T-helper 2 cell treated with Interferon-gamma antibody and Interleukin-4, amounts not matched to agents 5 μg/mL and 100 μg/mL, for 36 hours (primary cell): ENCODE measurements at regions not wholly inside any gene's neighbourhood (a gene's known extent, or its start where the extent isn't known, plus 50 kb on each side); places are given as distances from the start of the nearest gene placed in this dataset.

ENCODE experiments used
- DNase-seq: peaks from one replicate; pipeline ENCODE4 v3.0.0; 2021; ENCODE audit warnings: low spot score
- H3K27ac Mint-ChIP-seq: one replicate; pipeline ENCODE4 v1.8.0; 2021; ENCODE audit warnings: mild to moderate bottlenecking, mixed read lengths
- H3K27me3 Mint-ChIP-seq: one replicate; pipeline ENCODE4 v1.8.0; 2021; ENCODE audit warnings: low read depth, mixed read lengths
- H3K36me3 Mint-ChIP-seq: one replicate; pipeline ENCODE4 v1.8.0; 2021; ENCODE audit warnings: low read depth, mixed read lengths
- H3K4me1 Mint-ChIP-seq: one replicate; pipeline ENCODE4 v1.8.0; 2021; ENCODE audit warnings: low read depth, mixed read lengths
- H3K4me3 Mint-ChIP-seq: one replicate; pipeline ENCODE4 v1.8.0; 2022; ENCODE audit warnings: mild to moderate bottlenecking, moderate library complexity, mixed read lengths
- H3K9me3 Mint-ChIP-seq: one replicate; pipeline ENCODE4 v1.8.0; 2021; ENCODE audit warnings: mixed read lengths

DNA sequence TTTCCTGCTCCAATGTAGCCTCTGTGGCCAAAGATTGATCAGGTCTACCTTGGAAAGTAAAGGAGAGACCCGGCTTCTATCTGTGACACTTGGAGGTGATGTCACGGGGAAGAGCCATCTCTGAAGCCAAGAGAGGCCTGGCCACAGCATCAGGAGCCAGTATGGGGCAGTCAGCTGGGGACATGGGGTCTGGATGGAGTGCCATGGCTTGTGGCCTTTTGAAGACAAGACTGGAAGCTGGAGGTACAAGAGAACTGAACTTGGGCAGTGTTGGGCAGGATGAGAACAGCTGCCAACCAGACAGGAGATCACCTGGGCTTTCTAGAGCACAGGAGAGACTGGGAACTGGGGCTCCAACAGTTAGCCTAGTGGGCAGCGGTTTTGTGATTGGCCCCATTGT is 190.7 kb downstream of the TENT4A start:
- no peaks in the 10 kb centered on the region for H3K4me1 Mint-ChIP-seq
- no peak overlapping the region for H3K27ac Mint-ChIP-seq
- no peaks in the 10 kb centered on the region for H3K27me3 Mint-ChIP-seq
- no peaks in the 10 kb centered on the region for H3K9me3 Mint-ChIP-seq
- DNase-seq: no peak
- no peaks in the 10 kb centered on the region for H3K36me3 Mint-ChIP-seq
- H3K4me3 Mint-ChIP-seq: no peak overlapping the region

DNA sequence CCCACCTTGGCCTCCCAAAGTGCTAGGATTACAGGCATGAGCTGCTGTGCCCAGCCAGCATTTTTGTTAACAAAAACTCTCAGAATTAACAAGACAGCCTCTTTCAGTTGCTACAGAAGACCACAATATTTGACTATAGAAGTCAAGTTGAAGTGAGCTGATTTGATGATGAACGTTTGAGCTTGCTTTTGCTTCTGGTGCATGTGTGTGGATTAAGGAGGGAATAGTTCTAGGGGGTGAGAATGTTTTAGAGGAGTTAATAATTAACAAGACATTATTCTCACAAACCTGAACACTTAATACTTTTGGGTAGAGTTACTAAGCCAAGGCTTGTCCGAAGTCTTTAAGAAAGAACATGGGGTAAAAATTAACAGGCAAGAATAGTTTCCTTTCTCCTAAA is 191.6 kb downstream of the TENT4A start:
- no peak overlapping the region for H3K27ac Mint-ChIP-seq
- H3K4me3 Mint-ChIP-seq: no peak overlapping the region
- no peak for DNase-seq
- H3K36me3 Mint-ChIP-seq: no peaks in the 10 kb centered on the region
- no peaks in the 10 kb centered on the region for H3K9me3 Mint-ChIP-seq
- no peaks in the 10 kb centered on the region for H3K27me3 Mint-ChIP-seq
- H3K4me1 Mint-ChIP-seq: no peaks in the 10 kb centered on the region

DNA sequence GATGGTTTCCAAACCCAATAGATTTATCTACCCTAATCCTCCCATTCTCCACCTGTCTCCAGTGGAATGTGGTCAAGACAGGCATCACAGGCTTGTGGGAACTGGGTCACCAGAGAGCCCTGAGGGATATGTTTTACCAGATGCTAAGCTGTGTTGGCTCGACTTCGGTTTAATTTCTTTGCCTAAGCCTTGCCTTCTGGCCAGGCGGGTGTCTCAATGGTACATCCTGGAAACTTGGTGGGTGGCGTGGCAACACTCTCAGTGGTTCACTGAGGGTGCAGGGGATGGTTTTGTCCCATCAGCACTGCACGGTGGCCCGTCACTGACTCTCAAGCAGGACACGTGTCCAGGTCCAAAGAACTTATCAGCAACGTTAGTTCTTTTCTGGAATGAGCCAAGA is 192.2 kb downstream of the TENT4A start:
- DNase-seq: no peak
- Mint-ChIP-seq H3K4me3 (no peak overlapping the region), H3K36me3 (no peaks in the 10 kb centered on the region), H3K27ac (no peak overlapping the region), H3K27me3 (no peaks in the 10 kb centered on the region), H3K4me1 (no peaks in the 10 kb centered on the region), H3K9me3 (no peaks in the 10 kb centered on the region)

DNA sequence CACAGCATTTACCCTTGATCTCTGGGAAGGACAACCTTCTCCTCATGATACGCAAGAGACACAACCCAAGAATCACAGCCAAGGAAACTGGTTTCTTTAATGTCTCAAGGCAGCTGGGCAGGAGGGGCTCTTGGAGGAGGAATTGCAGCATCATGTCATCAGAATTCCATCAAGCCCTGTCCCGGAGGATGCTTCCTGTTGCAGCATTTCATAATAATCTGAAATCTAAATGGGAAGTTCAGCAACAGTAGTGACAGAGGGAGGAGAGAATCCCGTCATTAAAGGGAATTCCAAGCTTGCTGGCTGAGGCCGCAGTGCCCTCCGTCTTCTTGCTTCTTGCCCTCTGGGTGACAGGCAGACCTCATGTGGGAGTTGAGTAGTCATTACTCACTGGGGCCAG is 192.7 kb downstream of the TENT4A start:
- Mint-ChIP-seq H3K36me3 (no peaks in the 10 kb centered on the region), H3K4me3 (no peak overlapping the region), H3K27me3 (no peaks in the 10 kb centered on the region), H3K9me3 (no peaks in the 10 kb centered on the region), H3K27ac (no peak overlapping the region), H3K4me1 (no peaks in the 10 kb centered on the region)
- no peak for DNase-seq

DNA sequence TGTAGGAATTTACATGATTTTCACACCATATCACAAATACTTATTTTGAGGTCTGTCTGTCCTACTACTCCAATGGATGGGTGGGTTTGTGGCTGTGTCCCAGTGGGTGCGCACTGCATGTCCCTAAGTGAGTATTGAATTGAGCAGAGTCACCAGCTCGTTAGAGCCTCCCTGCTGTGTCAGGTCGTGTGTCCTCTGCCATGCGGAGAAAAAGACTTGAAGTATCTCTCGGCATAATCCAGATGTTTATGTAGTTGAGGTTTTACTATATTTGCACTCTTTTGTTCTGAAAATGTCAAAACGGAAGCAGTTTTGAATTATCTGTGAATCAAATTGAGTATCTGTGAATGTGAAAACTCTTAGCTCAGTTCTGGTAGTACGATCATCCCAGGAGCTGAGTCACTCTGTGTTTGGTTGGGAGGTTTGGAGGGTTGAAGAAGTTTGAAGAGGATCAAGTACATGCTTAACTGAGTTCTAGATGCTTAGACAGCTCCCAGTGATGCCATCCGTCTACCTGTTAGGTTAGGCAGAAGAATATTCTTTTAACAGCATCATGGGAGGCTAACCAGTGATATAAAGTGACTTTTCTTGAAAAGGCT is 194.2 kb downstream of the TENT4A start:
- DNase-seq: no peak
- Mint-ChIP-seq H3K36me3 (no peaks in the 10 kb centered on the region), H3K9me3 (no peaks in the 10 kb centered on the region), H3K27me3 (no peaks in the 10 kb centered on the region), H3K4me3 (no peak overlapping the region), H3K4me1 (no peaks in the 10 kb centered on the region), H3K27ac (no peak overlapping the region)

- Mint-ChIP-seq H3K4me1 (no peaks in the 10 kb centered on the region), H3K27ac (no peak overlapping the region), H3K27me3 (no peaks in the 10 kb centered on the region), H3K4me3 (no peak overlapping the region), H3K9me3 (no peaks in the 10 kb centered on the region), H3K36me3 (no peaks in the 10 kb centered on the region)
- DNase-seq: no peak
Observed at GRCh38 chr5:6909901-6910300, 196.7 kb downstream of the TENT4A start.

DNA sequence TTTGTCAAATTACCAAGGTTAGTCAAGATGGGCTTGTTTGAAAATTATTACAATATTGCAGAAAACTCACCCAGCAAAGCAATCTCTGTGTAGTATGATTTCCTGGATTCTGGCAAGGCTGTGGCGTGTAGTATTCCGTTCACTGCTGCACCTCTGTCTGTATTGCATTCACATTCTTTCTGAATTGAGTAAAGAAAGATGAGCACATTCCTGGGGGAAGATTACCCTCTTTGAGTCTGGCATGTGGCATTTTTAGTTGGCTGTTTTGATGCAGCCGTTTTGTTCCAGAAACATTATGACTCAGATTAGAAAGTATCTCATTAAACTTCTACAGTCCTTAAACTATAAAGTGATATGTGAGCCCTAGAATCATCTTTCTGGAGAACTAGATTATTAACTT is 197.7 kb downstream of the TENT4A start:
- Mint-ChIP-seq H3K27me3 (no peaks in the 10 kb centered on the region), H3K27ac (no peak overlapping the region)
- DNase-seq: no peak

GRCh38 chr5:6914347-6914746 is 201.1 kb downstream of the TENT4A start:
- H3K36me3 Mint-ChIP-seq: no peaks in the 10 kb centered on the region
- DNase-seq: no peak
- no peaks in the 10 kb centered on the region for H3K9me3 Mint-ChIP-seq
- H3K27me3 Mint-ChIP-seq: no peaks in the 10 kb centered on the region
- no peaks in the 10 kb centered on the region for H3K4me1 Mint-ChIP-seq
- no peak overlapping the region for H3K4me3 Mint-ChIP-seq
- H3K27ac Mint-ChIP-seq: no peak overlapping the region

More for the DNA sequence above, 197.7 kb downstream of the TENT4A start:
- Mint-ChIP-seq H3K9me3 (no peaks in the 10 kb centered on the region), H3K4me1 (no peaks in the 10 kb centered on the region), H3K4me3 (no peak overlapping the region), H3K36me3 (no peaks in the 10 kb centered on the region)

GRCh38 chr5:6915574-6915973 is 202.3 kb downstream of the TENT4A start:
- Mint-ChIP-seq H3K36me3 (no peaks in the 10 kb centered on the region), H3K4me3 (no peak overlapping the region), H3K4me1 (no peaks in the 10 kb centered on the region), H3K27me3 (no peaks in the 10 kb centered on the region), H3K27ac (no peak overlapping the region), H3K9me3 (no peaks in the 10 kb centered on the region)
- no peak for DNase-seq

DNA sequence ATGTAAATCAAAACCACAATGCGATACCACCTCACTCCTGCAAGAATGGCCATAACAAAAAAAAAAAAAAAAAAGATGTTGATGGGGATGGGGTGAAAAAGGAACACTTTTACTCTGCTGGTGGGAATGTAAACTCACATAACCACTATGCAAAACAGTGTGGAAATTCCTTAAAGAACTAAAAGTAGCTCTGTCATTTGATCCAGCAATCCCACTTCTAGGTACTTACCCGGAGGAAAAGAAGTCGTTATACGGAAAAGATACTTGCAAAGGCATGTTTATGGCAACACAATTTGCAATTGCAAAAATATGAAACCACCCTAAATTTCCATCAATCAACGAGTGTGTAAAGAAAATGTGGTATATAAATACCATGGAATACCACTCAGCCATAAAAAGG is 205.0 kb downstream of the TENT4A start:
- no peaks in the 10 kb centered on the region for H3K9me3 Mint-ChIP-seq

GRCh38 chr5:6920628-6921256 is 207.5 kb downstream of the TENT4A start:
- no peak overlapping the region for H3K27ac Mint-ChIP-seq
- H3K9me3 Mint-ChIP-seq: no peaks in the 10 kb centered on the region
- no peak for DNase-seq
- no peaks in the 10 kb centered on the region for H3K27me3 Mint-ChIP-seq
- H3K4me1 Mint-ChIP-seq: no peaks in the 10 kb centered on the region
- no peak overlapping the region for H3K4me3 Mint-ChIP-seq
- no peaks in the 10 kb centered on the region for H3K36me3 Mint-ChIP-seq

More for the DNA sequence above, 205.0 kb downstream of the TENT4A start:
- Mint-ChIP-seq H3K27ac (no peak overlapping the region), H3K4me3 (no peak overlapping the region), H3K36me3 (no peaks in the 10 kb centered on the region), H3K27me3 (no peaks in the 10 kb centered on the region), H3K4me1 (no peaks in the 10 kb centered on the region)
- DNase-seq: no peak

- H3K4me1 Mint-ChIP-seq: no peaks in the 10 kb centered on the region
- H3K27ac Mint-ChIP-seq: no peak overlapping the region
- H3K36me3 Mint-ChIP-seq: no peaks in the 10 kb centered on the region
- DNase-seq: no peak
- no peaks in the 10 kb centered on the region for H3K9me3 Mint-ChIP-seq
- H3K4me3 Mint-ChIP-seq: no peak overlapping the region
- H3K27me3 Mint-ChIP-seq: peaks cover 2% of the 10 kb centered on the region
Observed at GRCh38 chr5:6926491-6927038, 213.3 kb downstream of the TENT4A start.

- H3K9me3 Mint-ChIP-seq: no peaks in the 10 kb centered on the region
- H3K27me3 Mint-ChIP-seq: peaks cover 3% of the 10 kb centered on the region
- no peak for DNase-seq
- H3K4me3 Mint-ChIP-seq: no peak overlapping the region
- no peaks in the 10 kb centered on the region for H3K36me3 Mint-ChIP-seq
- H3K4me1 Mint-ChIP-seq: no peaks in the 10 kb centered on the region
- H3K27ac Mint-ChIP-seq: no peak overlapping the region
Observed at GRCh38 chr5:6936031-6936430, 222.8 kb downstream of the TENT4A start.

- DNase-seq: no peak
- H3K9me3 Mint-ChIP-seq: no peaks in the 10 kb centered on the region
Observed at GRCh38 chr5:6937677-6938076, 224.4 kb downstream of the TENT4A start.

DNA sequence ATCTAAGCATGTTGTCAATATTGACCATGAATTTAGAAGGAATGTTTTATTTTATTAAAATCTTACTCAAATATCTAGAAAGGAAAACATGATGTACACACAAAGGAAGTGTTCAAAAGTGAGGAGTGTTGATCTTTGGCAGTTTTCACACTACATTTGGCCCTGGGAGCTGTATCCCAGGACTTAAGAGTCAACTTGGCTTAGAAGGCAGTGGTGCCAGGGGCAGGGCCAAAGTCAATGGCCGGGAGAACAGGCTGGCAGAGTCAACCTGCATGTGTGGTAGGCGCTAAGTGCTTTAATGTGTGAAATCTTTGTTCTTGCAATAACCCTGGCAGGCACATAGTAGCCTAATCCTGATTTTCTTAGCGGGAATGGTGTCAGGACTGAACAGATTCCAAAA is 228.4 kb downstream of the TENT4A start:
- Mint-ChIP-seq H3K36me3 (no peaks in the 10 kb centered on the region), H3K9me3 (no peaks in the 10 kb centered on the region), H3K27ac (no peak overlapping the region), H3K27me3 (no peaks in the 10 kb centered on the region), H3K4me3 (no peak overlapping the region), H3K4me1 (no peaks in the 10 kb centered on the region)
- DNase-seq: no peak

More at GRCh38 chr5:6937677-6938076, 224.4 kb downstream of the TENT4A start:
- Mint-ChIP-seq H3K27me3 (no peaks in the 10 kb centered on the region), H3K4me1 (no peaks in the 10 kb centered on the region), H3K27ac (no peak overlapping the region), H3K4me3 (no peak overlapping the region), H3K36me3 (no peaks in the 10 kb centered on the region)
